Neural progenitor cell (in vitro differentiated cells): ENCODE measurements at regions not wholly inside any gene's neighbourhood (a gene's known extent, or its start where the extent isn't known, plus 50 kb on each side); places are given as distances from the start of the nearest gene placed in this dataset.
A peak's percentile ranks its signal among the peaks of the same experiment; 100 is the strongest.

ENCODE experiments used
- DNase-seq: peaks from one replicate; pipeline ENCODE4 v3.0.0-alpha.2; 2016; ENCODE audit warnings: low spot score
- H2AFZ ChIP-seq: fragments of 200-600 bp; sonication (generic); replicated peaks from 2 replicates; pipeline ENCODE4 v1.6.1; 2016; ENCODE audit warnings: antibody characterized with exemption
- H3F3A ChIP-seq: fragments of 200-600 bp; sonication (generic); 2 replicates; pipeline ENCODE4 v1.6.1; 2016; ENCODE audit warnings: antibody characterized with exemption, low read depth
- H3K27ac ChIP-seq: fragments of 200-600 bp; sonication (generic); 2 replicates; pipeline ENCODE4 v1.5.1; 2016; ENCODE audit warnings: mild to moderate bottlenecking
- H3K27me3 ChIP-seq: fragments of 200-600 bp; sonication (generic); 2 replicates; pipeline ENCODE4 v1.6.1; 2016; ENCODE audit warnings: mild to moderate bottlenecking, moderate library complexity
- H3K36me3 ChIP-seq: fragments of 200-600 bp; sonication (generic); 2 replicates; pipeline ENCODE4 v1.5.1; 2016
- H3K4me1 ChIP-seq: fragments of 200-600 bp; sonication (generic); 2 replicates; pipeline ENCODE4 v1.6.1; 2016; ENCODE audit warnings: mixed run types
- H3K4me2 ChIP-seq: fragments of 200-600 bp; sonication (generic); 2 replicates; pipeline ENCODE4 v1.6.1; 2016
- H3K4me3 ChIP-seq: fragments of 200-600 bp; sonication (generic); 2 replicates; pipeline ENCODE4 v1.5.1; 2016
- H3K79me2 ChIP-seq: fragments of 200-600 bp; sonication (generic); 2 replicates; pipeline ENCODE4 v1.6.1; 2016; ENCODE audit warnings: low read depth
- H3K9ac ChIP-seq: fragments of 200-600 bp; sonication (generic); 2 replicates; pipeline ENCODE4 v1.6.1; 2016
- H3K9me3 ChIP-seq: fragments of 200-600 bp; sonication (generic); 2 replicates; pipeline ENCODE4 v1.5.1; 2016; ENCODE audit warnings: low read depth
- H4K20me1 ChIP-seq: fragments of 200-600 bp; sonication (generic); 2 replicates; pipeline ENCODE4 v1.6.1; 2016; ENCODE audit warnings: low read depth
- H3K27ac Mint-ChIP-seq: 3 replicates; pipeline ENCODE4 v1.8.0; 2021; ENCODE audit warnings: mixed read lengths
- H3K27me3 Mint-ChIP-seq: 2 replicates; pipeline ENCODE4 v1.8.0; 2022; ENCODE audit warnings: low read depth, mild to moderate bottlenecking, inconsistent platforms, moderate library complexity, mixed read lengths; ENCODE audit not compliant: insufficient read depth
- H3K36me3 Mint-ChIP-seq: 3 replicates; pipeline ENCODE4 v1.8.0; 2021; ENCODE audit warnings: mixed read lengths
- H3K4me1 Mint-ChIP-seq: 3 replicates; pipeline ENCODE4 v1.8.0; 2021; ENCODE audit warnings: mixed read lengths
- H3K4me3 Mint-ChIP-seq: 3 replicates; pipeline ENCODE4 v1.8.0; 2021; ENCODE audit warnings: mild to moderate bottlenecking, moderate library complexity, mixed read lengths
- H3K9me3 Mint-ChIP-seq: 3 replicates; pipeline ENCODE4 v1.8.0; 2020; ENCODE audit warnings: mixed read lengths
- EZH2 ChIP-seq: fragments of 200-600 bp; sonication (generic); IDR thresholded peaks from 2 replicates; pipeline ENCODE4 v1.6.1; 2017; ENCODE audit warnings: antibody characterized with exemption, mild to moderate bottlenecking, moderate library complexity
- EZH2phosphoT487 ChIP-seq: fragments of 200-600 bp; sonication (generic); IDR thresholded peaks from 2 replicates; pipeline ENCODE4 v1.6.1; 2017; ENCODE audit warnings: antibody characterized with exemption
- TF ChIP-seq, protein P1 (sequence below): fragments of 200-600 bp; sonication (generic); IDR thresholded peaks from 2 replicates; pipeline ENCODE4 v1.5.1; 2017; ENCODE audit warnings: antibody characterized with exemption, mild to moderate bottlenecking

DNA sequence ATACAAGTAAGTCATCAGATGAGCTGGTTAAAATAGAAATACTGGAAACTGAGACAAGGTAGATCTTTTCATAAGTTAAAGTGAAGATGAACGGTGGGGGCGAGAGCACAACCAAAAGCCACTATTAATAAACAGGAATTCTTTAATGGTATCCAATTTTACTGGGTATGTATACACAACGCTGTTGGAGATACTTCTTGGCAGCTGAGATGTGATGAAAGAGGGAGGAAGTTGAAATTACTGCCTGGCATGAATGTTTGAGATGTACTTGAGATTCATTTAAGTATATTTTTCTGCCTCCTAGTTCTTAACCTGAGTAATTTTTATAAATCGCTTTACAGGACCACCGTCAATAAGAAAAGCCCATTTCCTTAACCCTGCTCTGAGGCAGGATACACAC is 110.0 kb upstream of the ZRANB2 start:
- H3K27ac ChIP-seq, result no peak overlapping the region
- H3K27me3 Mint-ChIP-seq, result peaks cover 2% of the 10 kb centered on the region
- no peaks in the 10 kb centered on the region for H3F3A ChIP-seq
- no peaks in the 10 kb centered on the region for H3K4me1 ChIP-seq
- no peaks in the 10 kb centered on the region for H3K27me3 ChIP-seq
- H3K4me2 ChIP-seq, result no peak overlapping the region
- H3K4me3 Mint-ChIP-seq, result no peak overlapping the region
- no peaks in the 10 kb centered on the region for H3K36me3 ChIP-seq
- TF ChIP-seq EZH2 (no peak), EZH2phosphoT487 (no peak)
- TF ChIP-seq, protein P1, sequence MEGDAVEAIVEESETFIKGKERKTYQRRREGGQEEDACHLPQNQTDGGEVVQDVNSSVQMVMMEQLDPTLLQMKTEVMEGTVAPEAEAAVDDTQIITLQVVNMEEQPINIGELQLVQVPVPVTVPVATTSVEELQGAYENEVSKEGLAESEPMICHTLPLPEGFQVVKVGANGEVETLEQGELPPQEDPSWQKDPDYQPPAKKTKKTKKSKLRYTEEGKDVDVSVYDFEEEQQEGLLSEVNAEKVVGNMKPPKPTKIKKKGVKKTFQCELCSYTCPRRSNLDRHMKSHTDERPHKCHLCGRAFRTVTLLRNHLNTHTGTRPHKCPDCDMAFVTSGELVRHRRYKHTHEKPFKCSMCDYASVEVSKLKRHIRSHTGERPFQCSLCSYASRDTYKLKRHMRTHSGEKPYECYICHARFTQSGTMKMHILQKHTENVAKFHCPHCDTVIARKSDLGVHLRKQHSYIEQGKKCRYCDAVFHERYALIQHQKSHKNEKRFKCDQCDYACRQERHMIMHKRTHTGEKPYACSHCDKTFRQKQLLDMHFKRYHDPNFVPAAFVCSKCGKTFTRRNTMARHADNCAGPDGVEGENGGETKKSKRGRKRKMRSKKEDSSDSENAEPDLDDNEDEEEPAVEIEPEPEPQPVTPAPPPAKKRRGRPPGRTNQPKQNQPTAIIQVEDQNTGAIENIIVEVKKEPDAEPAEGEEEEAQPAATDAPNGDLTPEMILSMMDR, result no peak
- no peaks in the 10 kb centered on the region for H4K20me1 ChIP-seq
- no peak overlapping the region for H3K27ac Mint-ChIP-seq
- no peak overlapping the region for H3K9ac ChIP-seq
- no peak for DNase-seq
- no peaks in the 10 kb centered on the region for H3K36me3 Mint-ChIP-seq
- no peaks in the 10 kb centered on the region for H3K9me3 ChIP-seq
- H3K4me3 ChIP-seq, result no peak overlapping the region
- no peaks in the 10 kb centered on the region for H3K79me2 ChIP-seq
- no peaks in the 10 kb centered on the region for H3K4me1 Mint-ChIP-seq
- no peaks in the 10 kb centered on the region for H3K9me3 Mint-ChIP-seq
- no peak overlapping the region for H2AFZ ChIP-seq

- Histone ChIP-seq H3F3A (no peaks in the 10 kb centered on the region), H3K79me2 (no peaks in the 10 kb centered on the region), H2AFZ (no peak overlapping the region), H3K9ac (no peak overlapping the region), H3K36me3 (no peaks in the 10 kb centered on the region), H4K20me1 (no peaks in the 10 kb centered on the region), H3K4me2 (no peak overlapping the region), H3K27ac (no peak overlapping the region), H3K27me3 (no peaks in the 10 kb centered on the region), H3K4me1 (no peaks in the 10 kb centered on the region), H3K9me3 (no peaks in the 10 kb centered on the region), H3K4me3 (no peak overlapping the region)
- Mint-ChIP-seq H3K27ac (no peak overlapping the region), H3K27me3 (peaks cover 2% of the 10 kb centered on the region), H3K9me3 (no peaks in the 10 kb centered on the region), H3K36me3 (no peaks in the 10 kb centered on the region), H3K4me3 (no peak overlapping the region), H3K4me1 (no peaks in the 10 kb centered on the region)
- TF ChIP-seq, protein P1, result no peak
- TF ChIP-seq EZH2phosphoT487 (no peak), EZH2 (no peak)
- no peak for DNase-seq
These were observed 103.6 kb upstream of the ZRANB2 start for GRCh38 chr1:71184410-71184809.

- Histone ChIP-seq H2AFZ (no peak overlapping the region), H3K9me3 (no peaks in the 10 kb centered on the region), H3K4me2 (no peak overlapping the region), H3K9ac (no peak overlapping the region), H3K36me3 (no peaks in the 10 kb centered on the region), H3K4me3 (no peak overlapping the region), H3F3A (no peaks in the 10 kb centered on the region), H3K27ac (no peak overlapping the region), H3K79me2 (no peaks in the 10 kb centered on the region), H4K20me1 (no peaks in the 10 kb centered on the region), H3K27me3 (no peaks in the 10 kb centered on the region), H3K4me1 (no peaks in the 10 kb centered on the region)
- Mint-ChIP-seq H3K36me3 (no peaks in the 10 kb centered on the region), H3K27me3 (no peaks in the 10 kb centered on the region), H3K9me3 (no peaks in the 10 kb centered on the region), H3K4me1 (no peaks in the 10 kb centered on the region), H3K4me3 (no peak overlapping the region), H3K27ac (no peak overlapping the region)
- no peak for DNase-seq
- TF ChIP-seq EZH2 (no peak), EZH2phosphoT487 (no peak)
- TF ChIP-seq, protein P1, result no peak
These were observed 99.2 kb upstream of the ZRANB2 start for GRCh38 chr1:71179997-71180396.

DNA sequence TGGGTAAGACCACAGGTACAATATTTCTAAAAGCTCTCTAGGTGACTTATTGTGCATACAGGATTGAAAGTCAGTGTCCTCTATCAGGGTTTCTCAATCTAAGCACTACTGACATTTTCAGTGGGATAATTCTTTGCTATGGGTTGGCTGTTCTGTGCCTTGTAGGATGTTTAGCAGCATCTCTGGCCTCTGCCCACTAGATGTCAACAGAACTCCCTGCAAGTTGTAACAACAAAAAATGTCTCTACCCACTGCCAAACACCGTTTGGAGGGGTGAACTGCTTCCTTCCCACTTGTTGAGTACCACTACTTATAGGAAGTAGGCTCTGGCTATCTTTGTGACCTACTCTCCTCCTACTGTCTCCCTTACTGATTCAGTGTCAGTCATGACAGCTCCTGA is 90.1 kb upstream of the ZRANB2 start:
- Histone ChIP-seq H3K4me3 (no peak overlapping the region), H3K36me3 (no peaks in the 10 kb centered on the region), H3K27me3 (no peaks in the 10 kb centered on the region), H2AFZ (no peak overlapping the region), H3K27ac (no peak overlapping the region), H3F3A (no peaks in the 10 kb centered on the region), H3K9ac (no peak overlapping the region), H3K4me2 (no peak overlapping the region), H4K20me1 (no peaks in the 10 kb centered on the region), H3K9me3 (no peaks in the 10 kb centered on the region), H3K4me1 (peaks cover 11% of the 10 kb centered on the region), H3K79me2 (no peaks in the 10 kb centered on the region)
- Mint-ChIP-seq H3K36me3 (no peaks in the 10 kb centered on the region), H3K27me3 (peaks cover 2% of the 10 kb centered on the region), H3K4me1 (no peaks in the 10 kb centered on the region), H3K9me3 (peaks cover 2% of the 10 kb centered on the region), H3K27ac (no peak overlapping the region), H3K4me3 (no peak overlapping the region)
- TF ChIP-seq EZH2, result no peak
- TF ChIP-seq, protein P1, result peak; percentile 20
- peak; percentile 8 for DNase-seq
